Thyroid gland (tissue), 4 donors: ENCODE measurements at regions not wholly inside any gene's neighbourhood (a gene's known extent, or its start where the extent isn't known, plus 50 kb on each side); places are given as distances from the start of the nearest gene placed in this dataset.

Experiments used
- POLR2A ChIP-seq, 2 donors: fragments of 450-650 bp; IDR thresholded peaks; one replicate each; pipeline ENCODE4 v1.6.1; 2017; ENCODE audit warnings: antibody characterized with exemption in 2 of 2, mild to moderate bottlenecking in 2 of 2, moderate library complexity in 1 of 2
- TF ChIP-seq, protein P1 (sequence below), 6 experiments: fragments of 200-600 bp in 3 of 6; fragments of 450-650 bp in 3 of 6; sonication (generic) in 3 of 6; IDR thresholded peaks; one replicate each; pipeline ENCODE4 v1.5.1; 2016 to 2019; ENCODE audit warnings: antibody characterized with exemption in 6 of 6, mild to moderate bottlenecking in 2 of 6, inconsistent platforms in 1 of 6, moderate library complexity in 1 of 6

DNA sequence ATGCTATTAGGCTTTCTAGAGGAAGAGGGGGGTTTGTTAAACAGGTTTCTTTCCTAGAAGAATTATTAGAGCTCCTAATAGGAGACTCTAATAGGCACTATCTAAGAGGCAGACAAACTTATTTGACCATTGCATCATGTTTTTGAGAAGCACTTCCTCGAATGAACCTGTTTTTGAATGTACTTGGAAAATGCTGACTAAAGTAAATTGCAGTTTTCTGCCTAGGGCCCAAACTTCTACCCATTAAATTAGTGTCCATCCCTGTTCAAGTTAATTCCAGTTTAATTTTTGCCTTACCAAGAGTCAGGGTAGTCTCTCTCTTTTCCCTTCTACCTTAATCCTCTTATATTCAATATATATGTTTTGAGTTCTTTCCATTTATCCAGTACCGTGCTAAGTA lies 1029.6 kb downstream of the TTLL7 start:
- TF ChIP-seq, protein P1, sequence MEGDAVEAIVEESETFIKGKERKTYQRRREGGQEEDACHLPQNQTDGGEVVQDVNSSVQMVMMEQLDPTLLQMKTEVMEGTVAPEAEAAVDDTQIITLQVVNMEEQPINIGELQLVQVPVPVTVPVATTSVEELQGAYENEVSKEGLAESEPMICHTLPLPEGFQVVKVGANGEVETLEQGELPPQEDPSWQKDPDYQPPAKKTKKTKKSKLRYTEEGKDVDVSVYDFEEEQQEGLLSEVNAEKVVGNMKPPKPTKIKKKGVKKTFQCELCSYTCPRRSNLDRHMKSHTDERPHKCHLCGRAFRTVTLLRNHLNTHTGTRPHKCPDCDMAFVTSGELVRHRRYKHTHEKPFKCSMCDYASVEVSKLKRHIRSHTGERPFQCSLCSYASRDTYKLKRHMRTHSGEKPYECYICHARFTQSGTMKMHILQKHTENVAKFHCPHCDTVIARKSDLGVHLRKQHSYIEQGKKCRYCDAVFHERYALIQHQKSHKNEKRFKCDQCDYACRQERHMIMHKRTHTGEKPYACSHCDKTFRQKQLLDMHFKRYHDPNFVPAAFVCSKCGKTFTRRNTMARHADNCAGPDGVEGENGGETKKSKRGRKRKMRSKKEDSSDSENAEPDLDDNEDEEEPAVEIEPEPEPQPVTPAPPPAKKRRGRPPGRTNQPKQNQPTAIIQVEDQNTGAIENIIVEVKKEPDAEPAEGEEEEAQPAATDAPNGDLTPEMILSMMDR (IDR thresholded peaks at IDR 0.05): no peak
- TF ChIP-seq POLR2A (IDR thresholded peaks at IDR 0.05): no peak
